HT1080 (cell line): ENCODE measurements at regions not wholly inside any gene's neighbourhood (a gene's known extent, or its start where the extent isn't known, plus 50 kb on each side); places are given as distances from the start of the nearest gene placed in this dataset.
A peak's percentile ranks its signal among the peaks of the same experiment; 100 is the strongest.

Experiments used
- DNase-seq: peaks from one replicate; pipeline ENCODE4 v3.0.0-alpha.2; 2015; ENCODE audit warnings: low read depth

DNA sequence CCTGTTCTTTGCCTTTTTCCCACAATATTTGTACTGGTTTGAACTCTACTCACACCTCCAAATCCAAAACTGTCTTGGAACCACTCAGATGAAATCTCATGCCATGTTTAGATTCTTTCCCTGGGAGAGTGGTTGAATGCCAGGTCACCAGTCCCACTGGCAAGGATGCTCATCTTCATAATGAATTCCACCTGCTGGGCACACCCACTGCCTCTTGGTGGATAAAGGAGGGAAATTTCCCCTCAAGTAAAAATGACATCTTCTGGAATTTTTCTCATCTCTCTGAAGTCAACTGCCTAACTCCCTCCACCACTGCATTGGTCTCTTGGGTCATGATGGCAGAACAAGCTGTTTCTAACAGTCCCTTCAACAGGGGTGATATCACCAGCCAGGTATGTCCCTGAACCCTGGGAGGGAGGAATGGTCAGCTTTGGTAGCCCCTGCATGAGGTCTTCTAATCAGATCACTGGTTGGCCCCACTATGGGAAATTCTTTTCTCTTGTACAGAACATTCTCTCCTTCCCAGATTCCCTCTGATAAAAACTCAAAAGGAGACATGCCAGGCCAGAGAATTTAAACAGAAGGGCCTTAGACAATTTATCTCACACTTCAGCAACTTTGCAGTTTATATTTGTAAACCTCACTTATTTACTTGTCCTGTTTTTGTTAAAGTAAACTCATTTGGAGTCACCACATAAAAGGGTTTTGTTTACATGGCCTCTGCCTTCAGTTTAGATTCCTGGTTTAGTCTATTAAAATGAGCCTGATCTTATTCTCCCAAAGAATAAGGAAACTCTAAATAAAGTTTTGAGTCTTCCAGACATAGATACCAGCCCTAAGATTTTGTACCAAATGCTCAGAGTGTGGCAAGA, 143.4 kb downstream of the WNT5A start:
- DNase-seq: no peak

DNA sequence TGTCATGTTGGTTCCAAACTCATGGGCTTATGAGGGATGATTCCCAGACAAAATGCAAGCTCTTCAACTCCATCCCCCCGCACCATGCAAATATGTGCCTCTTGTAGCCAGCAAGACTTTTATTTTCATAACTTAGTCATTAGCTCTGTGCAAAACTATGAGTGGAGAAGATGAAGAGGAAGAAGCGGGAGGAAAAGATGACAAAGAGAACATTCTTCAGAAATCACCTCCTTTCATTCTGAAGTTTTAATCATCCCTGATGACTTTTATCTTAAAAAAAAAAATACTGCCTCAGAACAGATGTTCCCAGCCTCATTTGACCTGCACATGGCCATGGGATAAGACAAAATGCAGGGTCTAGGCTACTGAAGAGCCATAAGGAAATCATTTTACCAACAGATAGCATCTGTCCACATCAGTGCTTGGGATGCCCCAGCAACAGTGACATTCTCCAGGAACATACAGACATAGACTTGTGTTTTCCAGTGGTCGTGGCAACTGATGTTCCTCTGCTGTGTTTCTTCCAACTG, 145.5 kb downstream of the WNT5A start:
- DNase-seq: peak; percentile 26

DNA sequence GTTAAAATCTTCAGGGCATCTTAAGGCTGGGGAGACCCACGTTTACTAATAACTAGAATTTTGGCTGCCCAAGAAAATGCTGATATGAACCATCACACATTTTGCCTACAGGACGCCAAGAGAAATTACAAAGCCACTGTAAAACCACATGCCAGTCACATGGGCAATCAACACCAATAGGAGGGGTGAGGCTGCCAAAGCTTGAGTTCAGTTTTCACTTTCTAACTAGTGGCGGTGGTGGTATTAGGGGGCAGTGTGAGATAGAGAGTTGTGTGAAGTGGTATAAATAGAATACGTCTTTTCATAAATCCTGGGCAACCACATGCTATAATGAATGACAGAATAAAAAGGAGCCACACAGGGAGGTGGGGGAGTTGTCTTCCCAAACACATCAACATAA, 147.3 kb downstream of the WNT5A start:
- no peak for DNase-seq

DNA sequence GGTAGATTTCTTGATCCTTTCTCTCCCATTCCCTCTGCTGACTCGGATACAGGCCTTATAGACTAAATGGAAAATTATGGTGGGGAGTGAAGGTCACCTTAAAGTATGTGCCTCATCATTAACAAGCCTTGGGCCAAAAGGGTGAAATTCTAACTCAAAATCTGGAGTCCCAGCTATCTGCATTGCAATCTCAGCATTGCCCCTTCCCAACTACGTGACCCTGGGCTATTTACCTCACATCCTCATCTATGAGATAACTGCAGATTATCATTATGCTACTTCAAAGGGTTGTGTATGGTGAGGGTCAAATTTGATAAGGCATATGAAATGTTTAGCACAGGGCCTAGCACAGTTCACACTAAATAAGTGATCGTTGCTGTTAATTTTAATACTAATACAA, 147.7 kb downstream of the WNT5A start:
- DNase-seq: no peak

DNA sequence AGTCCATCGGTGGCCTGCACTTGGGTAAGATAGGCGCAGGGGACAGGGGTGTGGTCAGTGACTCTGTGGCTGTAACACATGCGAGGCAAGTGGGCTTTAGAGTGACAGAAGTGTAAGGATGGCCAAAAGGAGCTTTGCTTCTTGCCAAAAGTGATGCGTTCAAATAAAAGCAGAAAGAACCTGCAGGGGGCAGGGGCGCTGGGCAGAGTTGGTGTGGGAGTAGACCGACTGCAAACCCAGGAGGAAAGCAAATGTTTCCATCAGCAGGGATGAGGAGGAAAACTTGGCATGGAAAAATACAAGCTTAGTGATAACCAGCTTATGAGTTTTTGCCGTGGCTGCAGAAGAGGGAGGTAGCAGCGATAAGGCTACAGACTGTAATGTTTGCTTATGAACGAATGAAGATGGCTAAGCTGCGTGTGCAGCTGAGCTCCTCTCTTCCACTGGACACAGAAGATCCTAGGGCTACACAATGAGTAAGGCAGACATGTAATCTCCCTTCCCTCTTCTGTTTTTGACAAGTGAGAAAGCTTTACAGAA, 149.4 kb downstream of the WNT5A start:
- DNase-seq: no peak

DNA sequence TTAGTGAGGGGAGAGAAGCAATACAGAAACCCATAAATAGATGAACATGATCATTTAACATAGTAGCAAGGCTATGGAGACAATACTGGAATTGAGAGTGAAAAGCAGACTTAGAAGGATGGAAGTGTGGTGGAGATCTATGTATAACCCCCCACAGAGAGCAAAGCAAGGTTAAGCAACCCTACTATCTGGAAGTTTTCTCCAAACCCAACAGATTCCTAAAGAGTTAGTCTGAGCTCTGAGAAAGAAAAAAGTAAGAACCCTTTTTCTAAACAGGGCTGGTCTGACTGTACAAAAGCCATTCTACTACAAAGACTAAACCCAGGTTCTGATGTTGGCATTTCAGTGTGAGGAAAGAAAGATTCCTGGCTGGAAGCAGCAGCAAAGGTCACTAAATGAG, 153.2 kb downstream of the WNT5A start:
- DNase-seq: no peak

DNA sequence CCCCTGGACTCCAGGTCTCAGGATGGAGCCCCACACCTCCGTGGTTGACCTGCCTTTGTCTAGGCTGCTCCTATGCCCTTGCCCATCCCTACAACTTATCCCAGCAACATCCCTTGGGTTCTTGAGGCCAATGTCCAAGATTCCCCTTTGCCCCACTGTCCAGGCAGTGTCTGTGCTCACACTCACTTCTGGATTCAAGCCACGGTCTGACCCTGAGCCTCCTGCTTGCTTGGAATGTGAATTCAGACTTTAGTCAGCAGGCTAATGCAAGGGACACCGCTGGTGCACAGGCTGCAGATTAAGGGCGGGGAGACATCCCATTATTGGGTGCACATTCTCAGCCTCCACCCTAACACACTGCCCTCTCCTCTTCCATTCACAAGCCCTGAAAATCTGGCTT, 154.1 kb downstream of the WNT5A start:
- no peak for DNase-seq

DNA sequence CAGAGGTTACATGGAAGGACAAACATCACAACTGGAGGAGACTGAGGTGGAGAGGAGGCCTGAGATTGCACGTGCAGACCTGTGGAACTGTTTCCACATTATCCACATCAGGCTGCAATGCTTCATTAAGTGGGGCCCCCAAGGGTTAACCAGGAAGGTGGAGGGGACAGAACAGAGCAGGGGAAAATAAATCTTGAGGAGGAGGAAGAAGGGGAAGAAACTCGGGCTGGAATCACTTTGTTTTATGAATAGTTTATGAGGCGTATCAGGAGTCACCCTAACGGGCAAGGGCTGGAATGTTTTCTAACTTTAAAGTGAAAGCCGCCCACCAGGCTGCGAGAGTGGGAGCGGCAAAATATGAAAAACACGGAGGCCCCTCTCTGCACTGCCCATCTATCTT, 154.9 kb downstream of the WNT5A start:
- no peak for DNase-seq

DNA sequence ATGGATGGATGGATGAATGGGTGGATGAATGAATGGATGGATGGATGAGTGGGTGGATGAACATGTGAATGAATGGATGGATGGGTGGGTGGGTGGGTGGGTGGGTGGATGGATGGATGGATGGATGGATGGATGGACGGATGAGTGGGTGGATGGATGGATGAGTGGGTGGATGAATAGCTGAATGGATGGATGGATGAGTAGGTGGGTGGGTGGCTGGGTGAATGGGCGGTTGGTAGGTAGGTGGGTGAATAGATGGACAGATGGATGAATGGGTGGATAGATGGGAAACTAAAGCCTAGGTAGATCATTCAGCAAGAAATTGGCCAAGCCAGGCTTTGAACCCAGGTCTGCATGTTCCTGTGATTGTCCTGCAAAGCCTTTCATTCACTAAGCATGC, 155.6 kb downstream of the WNT5A start:
- no peak for DNase-seq

DNA sequence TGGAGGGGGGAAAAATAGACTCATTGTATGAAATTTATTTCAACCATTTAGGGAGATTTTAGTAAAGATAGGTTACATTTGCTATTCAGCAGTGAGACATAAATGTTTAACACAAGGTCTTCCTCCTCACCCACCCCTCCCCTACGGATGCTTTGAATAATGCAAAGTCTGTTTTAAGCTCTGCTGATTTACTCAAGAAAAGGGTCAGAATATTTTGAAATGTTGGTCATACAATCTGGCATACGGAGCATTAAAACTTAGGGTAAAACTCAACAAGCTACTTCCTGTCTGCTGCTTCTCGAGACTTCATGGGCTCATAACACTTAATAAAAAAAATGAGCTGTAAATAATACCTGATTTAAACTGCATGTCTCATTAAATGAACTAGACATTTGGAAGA, 156.3 kb downstream of the WNT5A start:
- no peak for DNase-seq

DNA sequence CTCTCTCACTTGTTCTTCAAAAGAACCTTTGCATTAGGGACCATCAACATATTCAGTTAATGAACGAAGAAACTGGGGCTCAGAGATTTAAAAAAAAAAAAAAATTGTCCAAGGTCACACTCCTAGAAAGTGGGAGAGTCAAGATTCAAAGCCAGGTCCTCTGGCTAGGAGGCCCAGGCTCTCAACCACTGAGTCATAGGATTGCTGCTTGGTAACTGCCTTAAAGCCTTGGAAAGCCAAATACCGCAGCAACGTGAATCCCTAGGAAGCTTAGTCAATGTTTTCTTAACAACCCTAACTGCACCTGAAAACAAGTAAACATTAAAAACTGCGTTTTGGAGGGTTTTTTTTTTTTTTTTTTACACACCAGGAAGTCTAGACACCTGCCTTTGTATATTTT, 156.8 kb downstream of the WNT5A start:
- peak; percentile 97 for DNase-seq

DNA sequence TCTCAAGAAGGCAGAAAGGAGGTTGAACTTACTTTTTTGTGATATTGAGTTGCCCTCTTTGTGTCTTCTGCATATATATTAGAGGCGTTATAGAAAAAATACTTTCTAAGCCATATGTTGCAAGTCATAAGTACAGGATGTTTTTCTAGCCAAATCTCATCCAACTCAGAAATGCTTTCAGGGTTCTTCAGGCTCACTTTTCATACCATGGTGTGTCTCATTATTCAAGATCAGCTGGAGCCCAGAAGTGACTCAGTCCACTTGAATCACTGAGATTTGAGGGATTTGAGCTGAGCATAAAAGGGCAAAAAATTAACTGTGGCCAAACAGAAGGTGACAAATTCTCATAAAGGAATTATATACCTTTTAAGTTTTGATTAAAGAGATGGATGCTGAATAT, 157.3 kb downstream of the WNT5A start:
- DNase-seq: peak; percentile 91

DNA sequence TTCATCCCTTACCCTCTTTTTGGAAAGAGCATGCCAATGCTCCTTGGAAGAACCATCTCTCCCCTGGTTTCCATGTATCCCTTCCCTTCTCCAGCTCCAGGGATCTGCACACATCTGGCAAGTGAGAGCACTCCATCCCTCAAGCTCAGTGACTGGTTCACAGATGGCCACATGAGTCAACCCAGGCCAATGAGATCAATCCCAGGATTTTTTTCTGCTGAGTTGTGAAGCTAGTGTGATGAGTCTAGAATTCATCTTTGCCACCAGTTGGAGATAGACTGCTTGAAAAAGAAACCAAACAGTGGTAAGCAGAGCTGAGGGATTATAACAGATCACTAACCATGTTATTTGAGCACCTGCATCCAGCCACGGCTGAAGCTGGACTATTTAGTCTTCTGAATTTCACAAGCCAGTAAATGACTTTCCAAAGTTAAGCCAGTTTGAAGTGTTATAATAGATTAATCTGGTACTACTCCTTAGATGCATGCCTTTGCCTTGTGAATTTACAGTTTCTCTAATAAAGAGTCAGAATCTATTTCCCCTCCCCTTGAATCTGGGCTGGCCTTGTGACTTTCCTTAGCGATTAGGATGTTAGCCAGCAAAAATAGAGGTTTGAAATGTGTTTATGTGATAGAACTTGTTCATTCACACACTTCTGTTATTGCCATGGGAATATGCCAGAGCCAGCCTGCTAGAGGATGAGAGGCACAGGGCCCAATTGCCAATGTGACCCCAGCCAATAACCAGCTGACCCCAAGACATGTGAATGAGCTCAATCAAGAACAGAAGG, 159.8 kb downstream of the WNT5A start:
- peak; percentile 59 for DNase-seq

DNA sequence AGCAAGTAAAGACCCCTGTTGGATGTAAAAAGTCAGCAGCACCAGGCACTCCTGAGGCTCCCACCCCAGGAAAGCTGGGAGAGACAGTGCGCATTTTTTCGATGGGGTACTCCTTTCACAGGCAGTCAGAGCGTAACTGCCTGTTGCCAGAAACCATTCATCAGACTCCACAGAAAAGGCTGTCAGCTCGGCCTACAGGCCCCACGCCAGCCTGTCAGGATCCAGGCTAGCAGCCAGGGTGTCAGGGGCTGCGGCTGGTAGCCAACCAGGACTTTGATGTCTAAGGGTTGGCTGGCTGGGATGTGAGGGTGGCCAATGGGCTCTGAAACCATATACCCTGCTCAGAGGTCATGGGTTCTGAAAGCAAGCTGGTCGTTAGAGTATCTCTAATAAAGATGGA, 164.5 kb downstream of the WNT5A start:
- DNase-seq: no peak

DNA sequence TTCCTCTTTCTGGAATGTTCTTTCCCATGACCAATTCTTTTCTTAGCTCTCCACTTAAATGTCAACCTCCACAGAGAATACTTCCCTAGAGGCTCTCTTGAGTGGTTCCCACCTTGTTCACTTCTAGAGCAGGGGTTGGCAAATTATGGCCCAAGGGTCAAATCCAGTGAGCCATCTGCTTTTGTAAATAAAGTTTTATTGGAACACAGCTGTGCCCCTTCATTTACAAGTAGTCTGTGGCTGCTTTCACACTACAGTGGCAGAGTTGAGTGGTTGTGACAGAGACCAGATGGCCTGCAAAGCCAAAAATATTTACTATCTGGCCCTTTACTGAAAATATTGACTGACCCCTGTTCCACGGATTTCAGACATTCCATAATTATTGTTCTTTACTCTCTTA, 166.2 kb downstream of the WNT5A start:
- DNase-seq: no peak

DNA sequence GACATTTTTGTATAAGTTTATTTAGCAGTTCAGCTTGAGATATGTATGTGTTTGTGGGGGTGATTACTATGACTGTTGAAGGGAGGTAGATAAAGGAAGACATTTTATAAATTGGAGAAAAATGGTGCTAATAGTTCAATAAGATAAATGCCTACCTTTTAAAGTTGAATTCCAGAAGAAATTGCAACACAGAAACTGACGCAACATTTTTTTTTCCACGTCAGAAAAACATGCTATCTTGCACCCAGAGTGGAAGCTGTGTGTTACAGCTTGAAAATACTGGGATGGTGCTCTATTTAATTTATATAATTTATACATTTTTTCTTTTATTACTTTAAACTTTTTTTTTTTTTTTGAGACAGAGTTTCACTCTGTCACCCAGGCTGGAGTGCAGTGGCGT, 171.7 kb downstream of the WNT5A start:
- DNase-seq: no peak

DNA sequence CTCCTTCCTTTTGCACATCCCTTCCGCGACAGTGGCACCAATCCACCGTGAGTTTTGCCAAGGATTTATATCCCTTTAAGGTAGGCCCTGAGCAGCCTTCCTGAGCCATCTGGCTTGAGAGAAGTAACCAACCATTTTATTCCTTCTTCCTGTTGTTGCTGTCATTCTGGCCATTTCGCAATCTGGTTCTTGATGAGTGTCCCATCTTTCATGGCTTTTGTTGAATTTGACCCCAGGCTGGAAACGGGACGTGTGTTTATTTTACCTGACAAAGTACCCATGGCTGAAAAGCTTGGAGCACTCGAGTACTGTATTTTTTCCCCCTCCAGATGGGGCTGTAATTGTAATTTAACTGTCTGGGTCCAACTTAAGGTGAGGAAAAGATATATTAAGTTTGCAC, 173.4 kb downstream of the WNT5A start:
- DNase-seq: no peak

DNA sequence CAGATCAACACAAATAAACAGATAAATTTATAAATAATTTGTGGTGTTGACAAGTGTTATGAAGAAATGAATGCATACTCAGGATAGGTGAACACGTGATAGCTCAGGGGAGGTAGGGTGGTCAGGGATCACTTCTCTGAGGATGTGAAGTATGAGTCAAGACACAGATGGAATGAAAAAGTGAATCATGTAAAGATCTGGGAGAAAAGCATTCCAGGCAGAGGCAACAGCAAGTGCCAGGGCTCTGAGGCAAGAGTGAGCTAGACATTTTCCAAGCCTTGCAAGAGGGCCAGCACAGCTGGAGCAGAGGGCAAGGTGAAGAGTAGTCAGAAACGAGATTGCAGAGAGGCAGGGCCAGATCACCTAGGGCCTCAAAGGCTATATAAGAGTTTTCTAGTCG, 177.8 kb downstream of the WNT5A start:
- DNase-seq: peak; percentile 76

DNA sequence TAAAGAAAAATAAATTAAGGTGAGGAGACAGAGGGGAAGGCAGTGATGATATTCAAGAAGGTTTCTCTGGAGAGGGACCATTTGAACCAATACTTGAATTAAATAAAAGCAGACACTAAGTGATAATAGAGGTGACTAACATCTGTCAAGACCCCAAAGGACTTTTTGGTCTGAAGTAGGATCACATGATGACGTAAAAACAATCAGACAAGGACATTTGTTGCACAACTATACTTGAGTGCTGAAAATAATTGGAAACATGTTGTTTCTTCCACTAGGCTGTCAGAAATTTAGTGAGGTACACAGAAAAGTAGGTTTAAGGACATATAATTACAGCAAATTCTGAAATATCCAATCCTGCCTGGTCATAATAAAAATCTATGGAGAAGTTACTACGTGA, 179.5 kb downstream of the WNT5A start:
- no peak for DNase-seq

DNA sequence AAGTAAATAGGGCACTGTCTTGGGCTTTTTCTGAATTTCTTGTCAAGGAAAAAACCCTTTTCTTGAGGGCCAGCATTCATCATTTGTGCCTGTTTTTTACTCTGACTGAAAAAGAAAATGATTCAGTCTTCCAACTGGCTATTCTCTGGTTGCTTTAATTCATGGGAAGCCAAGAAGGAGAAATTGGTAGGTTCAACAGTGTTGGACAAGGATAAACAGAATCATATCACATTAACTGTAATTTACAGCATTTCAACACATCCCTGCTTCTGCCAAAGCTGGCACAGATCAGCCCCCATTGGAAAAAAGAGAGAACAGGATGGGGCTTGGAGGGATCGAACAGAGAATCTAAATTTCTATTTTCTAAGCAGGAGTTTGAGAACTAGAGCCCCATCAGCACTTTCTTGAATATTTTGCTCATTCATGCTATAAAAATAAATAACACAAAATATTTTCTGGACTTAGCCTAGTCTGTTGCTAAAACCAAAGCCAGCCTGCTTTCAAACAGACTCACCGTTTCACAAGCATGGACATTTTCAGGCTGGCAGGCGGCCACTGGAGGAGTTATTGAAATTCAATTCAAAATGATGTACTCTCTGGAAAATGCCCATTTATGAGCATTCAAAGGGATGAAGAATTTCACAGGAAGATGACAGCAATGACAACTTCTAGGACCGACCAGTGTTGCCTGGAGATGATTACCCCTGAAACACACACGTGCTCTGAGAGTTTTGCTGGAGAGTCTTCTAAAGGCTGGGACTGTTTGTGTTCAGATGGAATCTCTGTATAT, 181.2 kb downstream of the WNT5A start:
- DNase-seq: no peak

DNA sequence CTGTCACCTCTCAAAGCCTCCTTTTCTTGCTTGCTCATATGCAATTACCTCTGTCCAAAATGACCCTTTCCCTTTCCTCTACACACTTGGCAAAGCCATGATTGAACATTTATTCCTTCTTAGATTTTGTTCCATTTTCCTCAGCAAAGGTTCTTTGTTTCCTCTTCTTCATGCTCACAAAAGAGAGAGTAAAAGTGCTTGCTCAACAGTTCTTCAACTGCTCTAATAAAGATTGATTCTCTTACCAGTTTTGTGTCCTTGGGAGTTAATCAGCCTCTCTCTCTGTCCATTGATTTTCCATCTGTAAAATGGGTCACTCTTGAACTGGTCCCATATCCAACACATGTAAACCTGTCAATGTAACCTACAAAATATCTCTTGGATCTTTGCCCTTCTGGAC, 186.4 kb downstream of the WNT5A start:
- DNase-seq: no peak

DNA sequence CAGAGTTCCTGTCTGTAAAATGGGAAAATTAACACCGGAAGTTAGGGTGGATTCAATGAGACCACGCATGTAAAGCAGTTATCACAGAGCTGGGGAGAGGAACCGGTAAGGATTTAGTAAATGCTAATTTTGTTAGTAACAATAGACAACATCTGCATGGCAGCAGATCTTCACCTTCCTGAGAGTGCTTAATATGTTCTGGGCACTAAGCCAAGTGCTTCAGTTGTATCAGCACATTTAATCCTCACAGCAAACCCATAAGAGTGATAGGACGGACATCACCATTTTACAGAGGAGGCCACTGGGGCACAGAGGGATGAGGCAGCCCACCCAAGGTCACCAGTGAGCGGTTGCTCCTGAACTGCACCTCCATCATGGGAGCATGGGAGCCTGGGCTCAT, 189.4 kb downstream of the WNT5A start:
- no peak for DNase-seq
